BE2C (cell line): ENCODE measurements at regions not wholly inside any gene's neighbourhood (a gene's known extent, or its start where the extent isn't known, plus 50 kb on each side); places are given as distances from the start of the nearest gene placed in this dataset.

Experiments
- DNase-seq: peaks from one replicate; pipeline ENCODE4 v3.0.0-alpha.2; 2020
- H3K27me3 ChIP-seq: fragments of 250-450 bp; sonication (Bioruptor Pico); 2 replicates; pipeline ENCODE4 v1.5.1; 2020; ENCODE audit warnings: mild to moderate bottlenecking
- H3K36me3 ChIP-seq: fragments of 250-450 bp; sonication (Bioruptor Pico); 2 replicates; pipeline ENCODE4 v1.5.1; 2020; ENCODE audit warnings: mild to moderate bottlenecking
- H3K4me1 ChIP-seq: fragments of 250-450 bp; sonication (Bioruptor Pico); 2 replicates; pipeline ENCODE4 v1.5.1; 2020
- H3K4me3 ChIP-seq: 2 replicates; pipeline ENCODE4 v1.5.1; 2011; ENCODE audit warnings: low read depth, low read length
- H3K9me3 ChIP-seq: fragments of 250-450 bp; sonication (Bioruptor Pico); 2 replicates; pipeline ENCODE4 v1.5.1; 2020
- TF ChIP-seq, protein P1 (sequence below): IDR thresholded peaks from 2 replicates; pipeline ENCODE4 v1.5.1; 2012; ENCODE audit warnings: mild to moderate bottlenecking, low read depth, low read length

DNA sequence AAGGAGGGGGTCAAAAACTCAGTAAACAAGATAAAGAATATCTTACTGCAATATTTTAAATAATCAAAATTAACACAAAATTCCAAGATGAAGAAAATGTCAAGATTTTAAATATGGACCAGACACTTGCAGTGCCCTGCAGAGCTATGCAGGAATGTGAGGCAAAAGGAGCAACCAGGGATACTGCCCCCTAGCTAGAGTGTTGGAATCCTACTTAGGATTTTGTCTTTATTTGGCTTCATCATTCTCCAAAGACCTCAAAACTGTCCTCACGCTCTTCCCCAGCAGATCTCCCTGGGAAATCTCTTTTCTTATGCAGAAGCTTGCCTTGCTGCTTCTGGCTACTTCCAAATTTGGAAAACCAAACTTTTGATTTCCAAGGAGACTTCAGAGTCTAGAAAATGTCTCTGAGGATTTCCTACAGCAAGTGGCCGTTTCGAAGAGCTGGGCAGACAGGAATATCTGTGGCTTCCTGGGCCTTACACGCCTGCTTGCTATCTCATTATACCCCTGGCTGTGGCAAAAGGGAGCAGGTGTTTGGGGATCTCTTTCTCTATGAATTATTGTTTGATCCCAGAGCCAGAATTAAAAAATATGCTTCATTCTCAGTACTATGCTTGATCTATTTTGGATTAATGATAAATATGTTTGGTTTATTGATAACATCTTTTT, 232.2 kb upstream of the BMPER start:
- no peak for DNase-seq

DNA sequence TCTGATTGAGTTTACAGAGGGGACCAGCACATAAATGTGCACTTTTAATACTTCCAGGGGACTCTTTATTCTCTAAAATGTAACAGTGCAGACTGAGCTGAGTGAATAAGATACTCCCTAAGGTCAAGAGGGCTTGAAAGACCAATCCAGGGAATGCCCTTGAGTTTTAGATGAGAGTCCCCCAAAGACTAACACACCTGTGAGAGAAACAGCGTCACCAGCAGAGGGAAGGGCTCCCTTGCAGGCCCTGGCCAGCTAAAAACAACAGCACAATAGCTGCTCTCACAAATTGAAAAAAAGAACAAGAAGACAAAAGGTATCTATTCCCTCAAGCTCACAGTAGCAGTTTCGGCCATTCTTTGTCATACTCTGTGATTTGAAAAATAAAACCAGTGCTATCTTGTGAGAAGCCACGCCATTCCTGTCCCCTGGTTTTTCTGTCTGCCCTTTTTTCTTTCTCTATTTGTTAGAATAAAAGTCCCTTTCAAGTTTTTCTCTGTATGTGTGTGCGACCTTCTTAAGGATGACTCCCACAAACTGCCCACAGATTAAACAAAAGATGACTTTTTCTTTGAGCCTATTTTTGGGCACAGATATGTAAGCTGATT, 230.4 kb upstream of the BMPER start:
- TF ChIP-seq, protein P1, sequence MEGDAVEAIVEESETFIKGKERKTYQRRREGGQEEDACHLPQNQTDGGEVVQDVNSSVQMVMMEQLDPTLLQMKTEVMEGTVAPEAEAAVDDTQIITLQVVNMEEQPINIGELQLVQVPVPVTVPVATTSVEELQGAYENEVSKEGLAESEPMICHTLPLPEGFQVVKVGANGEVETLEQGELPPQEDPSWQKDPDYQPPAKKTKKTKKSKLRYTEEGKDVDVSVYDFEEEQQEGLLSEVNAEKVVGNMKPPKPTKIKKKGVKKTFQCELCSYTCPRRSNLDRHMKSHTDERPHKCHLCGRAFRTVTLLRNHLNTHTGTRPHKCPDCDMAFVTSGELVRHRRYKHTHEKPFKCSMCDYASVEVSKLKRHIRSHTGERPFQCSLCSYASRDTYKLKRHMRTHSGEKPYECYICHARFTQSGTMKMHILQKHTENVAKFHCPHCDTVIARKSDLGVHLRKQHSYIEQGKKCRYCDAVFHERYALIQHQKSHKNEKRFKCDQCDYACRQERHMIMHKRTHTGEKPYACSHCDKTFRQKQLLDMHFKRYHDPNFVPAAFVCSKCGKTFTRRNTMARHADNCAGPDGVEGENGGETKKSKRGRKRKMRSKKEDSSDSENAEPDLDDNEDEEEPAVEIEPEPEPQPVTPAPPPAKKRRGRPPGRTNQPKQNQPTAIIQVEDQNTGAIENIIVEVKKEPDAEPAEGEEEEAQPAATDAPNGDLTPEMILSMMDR, result no peak
- DNase-seq, result no peak
- no peaks in the 10 kb centered on the region for H3K36me3 ChIP-seq
- no peaks in the 10 kb centered on the region for H3K4me1 ChIP-seq
- H3K27me3 ChIP-seq, result no peaks in the 10 kb centered on the region
- peaks cover 3% of the 10 kb centered on the region; the same call in 1 of the 2 replicates for H3K9me3 ChIP-seq
- no peak overlapping the region for H3K4me3 ChIP-seq

More for the DNA sequence above, 232.2 kb upstream of the BMPER start:
- H3K4me1 ChIP-seq, result no peaks in the 10 kb centered on the region
- H3K27me3 ChIP-seq, result no peaks in the 10 kb centered on the region
- no peaks in the 10 kb centered on the region for H3K9me3 ChIP-seq
- TF ChIP-seq, protein P1, result no peak
- no peak overlapping the region for H3K4me3 ChIP-seq
- no peaks in the 10 kb centered on the region for H3K36me3 ChIP-seq

DNA sequence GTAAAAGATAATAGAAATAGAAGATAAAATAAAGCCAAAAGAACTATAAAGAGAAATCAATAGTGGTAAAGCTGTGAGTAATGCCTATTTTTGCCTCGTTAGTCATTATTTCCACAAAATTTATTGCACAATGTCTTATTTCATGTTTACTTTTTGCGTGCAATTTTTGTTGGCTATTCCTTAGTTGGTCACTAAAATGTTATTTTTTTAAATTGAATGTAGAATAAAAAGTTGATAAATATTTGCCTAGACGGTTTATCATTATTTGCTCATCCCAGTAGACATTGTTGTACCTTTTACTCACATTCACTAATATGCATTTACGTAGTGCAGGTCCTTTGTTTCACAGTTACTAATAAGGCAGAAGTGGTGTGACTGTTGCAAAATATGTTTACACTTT, 227.8 kb upstream of the BMPER start:
- H3K36me3 ChIP-seq, result no peaks in the 10 kb centered on the region
- DNase-seq, result no peak
- H3K4me3 ChIP-seq, result no peak overlapping the region
- TF ChIP-seq, protein P1, result no peak
- H3K9me3 ChIP-seq, result peaks cover 3% of the 10 kb centered on the region; the same call in 1 of the 2 replicates
- H3K4me1 ChIP-seq, result no peaks in the 10 kb centered on the region
- no peaks in the 10 kb centered on the region for H3K27me3 ChIP-seq

DNA sequence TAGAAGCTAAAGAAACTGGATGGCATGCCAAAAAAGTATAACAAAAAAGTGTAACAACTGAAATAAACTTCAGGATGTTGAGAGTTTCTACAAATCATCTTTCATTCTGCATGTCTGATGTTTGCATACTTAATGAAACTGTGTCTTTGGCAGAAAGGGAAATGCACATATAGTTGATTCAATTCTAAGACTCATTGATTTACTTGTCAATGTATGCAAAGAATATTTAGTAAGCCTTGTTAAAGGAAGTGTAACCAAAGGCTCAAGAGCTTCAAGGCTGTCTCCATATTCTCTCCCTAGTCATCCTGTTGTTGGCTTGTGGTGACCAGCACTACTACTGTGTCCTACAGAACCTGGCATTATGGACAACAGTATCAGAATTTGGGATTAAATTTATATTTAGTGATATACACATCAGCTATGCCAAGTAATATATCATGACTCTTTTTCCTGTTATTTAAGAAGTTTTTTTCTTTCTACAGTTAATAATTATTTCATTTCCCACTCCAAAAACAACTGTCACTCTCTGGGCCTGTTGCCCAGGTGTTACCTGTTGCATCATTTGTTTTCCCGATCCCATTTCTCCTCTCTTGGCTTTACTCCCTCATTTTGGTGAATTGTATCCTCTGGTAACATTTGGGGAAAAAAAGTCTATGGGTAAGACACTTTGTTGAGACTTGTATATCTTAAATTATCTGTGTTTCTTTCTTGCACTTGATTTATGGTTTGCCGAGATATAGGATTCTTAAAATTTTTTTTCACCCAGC, 226.6 kb upstream of the BMPER start:
- DNase-seq, result no peak
- peaks cover 3% of the 10 kb centered on the region; the same call in 1 of the 2 replicates for H3K9me3 ChIP-seq
- TF ChIP-seq, protein P1, result no peak
- no peak overlapping the region for H3K4me3 ChIP-seq
- H3K27me3 ChIP-seq, result no peaks in the 10 kb centered on the region
- no peaks in the 10 kb centered on the region for H3K36me3 ChIP-seq
- H3K4me1 ChIP-seq, result no peaks in the 10 kb centered on the region

DNA sequence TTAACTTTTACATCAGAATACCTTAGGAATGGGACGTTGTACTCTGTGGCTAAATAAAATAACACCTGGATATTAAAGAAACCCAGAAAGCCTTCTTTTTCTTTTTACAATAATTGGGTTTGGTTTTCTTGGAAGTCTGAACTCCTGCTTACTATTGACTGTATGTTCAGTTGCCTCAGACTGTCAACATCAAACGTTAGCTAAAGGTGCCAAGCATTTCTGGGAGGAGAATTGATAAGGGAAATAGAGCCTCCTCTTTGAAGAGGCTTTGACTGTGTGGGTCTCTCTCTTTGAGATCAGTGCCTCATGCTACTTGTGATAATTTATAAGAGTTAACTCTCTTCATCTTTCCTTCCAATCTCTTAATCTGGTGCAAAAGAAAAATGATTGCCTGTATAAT, 224.7 kb upstream of the BMPER start:
- Histone ChIP-seq H3K27me3 (no peaks in the 10 kb centered on the region), H3K9me3 (peaks cover 3% of the 10 kb centered on the region; the same call in 1 of the 2 replicates), H3K4me1 (no peaks in the 10 kb centered on the region), H3K36me3 (no peaks in the 10 kb centered on the region), H3K4me3 (no peak overlapping the region)
- no peak for DNase-seq
- TF ChIP-seq, protein P1, result no peak
